CD4-positive, alpha-beta memory T cell (primary cell): ENCODE measurements at regions not wholly inside any gene's neighbourhood (a gene's known extent, or its start where the extent isn't known, plus 50 kb on each side); places are given as distances from the start of the nearest gene placed in this dataset.

Experiments used
- CTCF ChIA-PET: fragments of 350-600 bp; sonication (Branson Sonifier 250); formaldehyde crosslinking; loops from one replicate; lab custom pipeline; 2021; ENCODE audit warnings: inconsistent platforms; ENCODE audit not compliant: partially characterized antibody; lab: Charles Lee
- POLR2A ChIA-PET: fragments of 350-600 bp; sonication (Branson Sonifier 250); formaldehyde crosslinking; loops from one replicate; lab custom pipeline; 2021; ENCODE audit not compliant: partially characterized antibody; lab: Charles Lee
- DNase-seq, 5 donors: peaks; one replicate each; pipeline versions ENCODE4 v3.0.0 to v3.0.0-alpha.2; 2020 to 2022; ENCODE audit warnings: mixed read lengths in 1 of 5
- H3K27ac ChIP-seq: one replicate; pipeline ENCODE4 v1.7.0; 2013; ENCODE audit warnings: low read depth, low read length
- H3K27me3 ChIP-seq: 2 replicates; pipeline ENCODE4 v1.7.0; 2013; ENCODE audit warnings: mild to moderate bottlenecking, low read length, moderate library complexity; ENCODE audit not compliant: insufficient read depth
- H3K36me3 ChIP-seq: 2 replicates; pipeline ENCODE4 v1.7.0; 2013; ENCODE audit warnings: mild to moderate bottlenecking, low read length, moderate library complexity; ENCODE audit not compliant: insufficient read depth
- H3K4me1 ChIP-seq: 2 replicates; pipeline ENCODE4 v1.7.0; 2013; ENCODE audit warnings: mild to moderate bottlenecking, low read length, moderate library complexity; ENCODE audit not compliant: insufficient read depth
- H3K4me3 ChIP-seq, 2 donors: one replicate each; pipeline ENCODE4 v1.7.0; 2013; ENCODE audit warnings: low read length in 2 of 2, mild to moderate bottlenecking in 1 of 2
- H3K9me3 ChIP-seq, 2 donors: one replicate each; pipeline ENCODE4 v1.7.0; 2013; ENCODE audit warnings: low read length in 2 of 2, control low read depth in 1 of 2; ENCODE audit not compliant: control insufficient read depth in 1 of 2
- H3K27ac Mint-ChIP-seq, 7 donors: one replicate each; pipeline ENCODE4 v1.8.0; 2020 to 2021; ENCODE audit warnings: mixed read lengths in 7 of 7, mild to moderate bottlenecking in 6 of 7, inconsistent platforms in 3 of 7, moderate library complexity in 3 of 7
- H3K27me3 Mint-ChIP-seq, 2 donors: one replicate each; pipeline ENCODE4 v1.8.0; 2020 to 2021; ENCODE audit warnings: mixed read lengths in 2 of 2
- H3K36me3 Mint-ChIP-seq, 2 donors: one replicate each; pipeline ENCODE4 v1.8.0; 2020 to 2021; ENCODE audit warnings: mixed read lengths in 2 of 2, inconsistent platforms in 1 of 2, mild to moderate bottlenecking in 1 of 2
- H3K4me1 Mint-ChIP-seq, 4 donors: one replicate each; pipeline ENCODE4 v1.8.0; 2020 to 2021; ENCODE audit warnings: mixed read lengths in 4 of 4, mild to moderate bottlenecking in 1 of 4
- H3K4me3 Mint-ChIP-seq, 8 donors: one replicate each; pipeline ENCODE4 v1.8.0; 2020 to 2021; ENCODE audit warnings: mixed read lengths in 8 of 8, mild to moderate bottlenecking in 7 of 8, moderate library complexity in 6 of 8, inconsistent platforms in 3 of 8
- H3K9me3 Mint-ChIP-seq, 8 donors: one replicate each; pipeline ENCODE4 v1.8.0; 2020 to 2021; ENCODE audit warnings: mixed read lengths in 8 of 8, mild to moderate bottlenecking in 5 of 8, inconsistent platforms in 3 of 8, moderate library complexity in 1 of 8
- intact Hi-C: fragments of 100-400 bp; cut with micrococcal nuclease; formaldehyde crosslinking; loops from one replicate; pipeline ENCODE4 v1.15.1; 2023

- H3K4me3 Mint-ChIP-seq: peak overlapping the region in 1 of 8 donors; percentile 4
- ChIA-PET POLR2A (no interaction called here), CTCF (no interaction called here)
- Histone ChIP-seq H3K4me3 (no peak overlapping the region), H3K4me1 (no peaks in the 10 kb centered on the region), H3K9me3 (no peaks in the 10 kb centered on the region), H3K36me3 (no peaks in the 10 kb centered on the region), H3K27me3 (no peaks in the 10 kb centered on the region), H3K27ac (no peak overlapping the region)
- peaks cover 19 to 28% of the 10 kb centered on the region in 2 donors for H3K27me3 Mint-ChIP-seq
- peaks cover 0 to 3% (median 0%) of the 10 kb centered on the region in 8 donors for H3K9me3 Mint-ChIP-seq
- peaks cover 0 to 4% (median 3%) of the 10 kb centered on the region in 4 donors for H3K4me1 Mint-ChIP-seq
- intact Hi-C loops: no loop called here
- no peak for DNase-seq
- H3K27ac Mint-ChIP-seq: no peak overlapping the region
- H3K36me3 Mint-ChIP-seq: no peaks in the 10 kb centered on the region
These were observed 58.5 kb upstream of the PRR23E start for GRCh38 chr3:127134466-127134865.

- H3K36me3 Mint-ChIP-seq: no peaks in the 10 kb centered on the region
- intact Hi-C loops: no loop called here
These were observed 58.1 kb upstream of the PRR23E start for GRCh38 chr3:127134887-127135240.

GRCh38 chr3:127135241-127136023 lies 57.5 kb upstream of the PRR23E start:
- no peaks in the 10 kb centered on the region for H3K4me1 ChIP-seq
- no peak overlapping the region for H3K27ac Mint-ChIP-seq
- ChIA-PET CTCF (no interaction called here), POLR2A (no interaction called here)
- H3K27me3 Mint-ChIP-seq: peaks cover 19 to 28% of the 10 kb centered on the region in 2 donors
- no peaks in the 10 kb centered on the region for H3K36me3 Mint-ChIP-seq
- peaks cover 0 to 3% (median 0%) of the 10 kb centered on the region in 8 donors for H3K9me3 Mint-ChIP-seq
- intact Hi-C loops: no loop called here
- no peaks in the 10 kb centered on the region for H3K27me3 ChIP-seq
- no peak overlapping the region for H3K4me3 Mint-ChIP-seq
- H3K4me3 ChIP-seq: no peak overlapping the region
- no peak overlapping the region for H3K27ac ChIP-seq
- DNase-seq: no peak
- no peaks in the 10 kb centered on the region for H3K36me3 ChIP-seq
- H3K4me1 Mint-ChIP-seq: peaks cover 0 to 4% (median 3%) of the 10 kb centered on the region in 4 donors
- no peaks in the 10 kb centered on the region for H3K9me3 ChIP-seq

More at GRCh38 chr3:127134887-127135240, 58.1 kb upstream of the PRR23E start:
- Histone ChIP-seq H3K27me3 (no peaks in the 10 kb centered on the region), H3K27ac (no peak overlapping the region), H3K4me3 (no peak overlapping the region), H3K36me3 (no peaks in the 10 kb centered on the region), H3K4me1 (no peaks in the 10 kb centered on the region), H3K9me3 (no peaks in the 10 kb centered on the region)
- peaks cover 19 to 28% of the 10 kb centered on the region in 2 donors for H3K27me3 Mint-ChIP-seq
- DNase-seq: no peak
- H3K4me1 Mint-ChIP-seq: peaks cover 0 to 4% (median 3%) of the 10 kb centered on the region in 4 donors
- peaks cover 0 to 3% (median 0%) of the 10 kb centered on the region in 8 donors for H3K9me3 Mint-ChIP-seq
- peak overlapping the region in 3 of 8 donors; percentile 4 to 30 (median 9) for H3K4me3 Mint-ChIP-seq
- CTCF ChIA-PET: no interaction called here
- POLR2A ChIA-PET: no interaction called here
- H3K27ac Mint-ChIP-seq: no peak overlapping the region

GRCh38 chr3:127136024-127136600 lies 56.8 kb upstream of the PRR23E start:
- no peak overlapping the region for H3K4me3 ChIP-seq
- no peaks in the 10 kb centered on the region for H3K36me3 ChIP-seq
- ChIA-PET POLR2A (no interaction called here), CTCF (no interaction called here)
- intact Hi-C loops: no loop called here
- H3K9me3 Mint-ChIP-seq: peaks cover 0 to 3% (median 0%) of the 10 kb centered on the region in 8 donors
- no peaks in the 10 kb centered on the region for H3K4me1 ChIP-seq
- H3K27ac ChIP-seq: no peak overlapping the region
- no peak for DNase-seq
- no peaks in the 10 kb centered on the region for H3K9me3 ChIP-seq
- H3K36me3 Mint-ChIP-seq: no peaks in the 10 kb centered on the region
- H3K27ac Mint-ChIP-seq: no peak overlapping the region
- H3K27me3 Mint-ChIP-seq: peaks cover 19 to 26% of the 10 kb centered on the region in 2 donors
- H3K27me3 ChIP-seq: no peaks in the 10 kb centered on the region
- peaks cover 0 to 4% (median 3%) of the 10 kb centered on the region in 4 donors for H3K4me1 Mint-ChIP-seq
- no peak overlapping the region for H3K4me3 Mint-ChIP-seq

- H3K27me3 Mint-ChIP-seq: peaks cover 17 to 26% of the 10 kb centered on the region in 2 donors
- POLR2A ChIA-PET: no interaction called here
- Histone ChIP-seq H3K4me3 (no peak overlapping the region), H3K9me3 (no peaks in the 10 kb centered on the region), H3K36me3 (no peaks in the 10 kb centered on the region), H3K4me1 (no peaks in the 10 kb centered on the region), H3K27ac (no peak overlapping the region), H3K27me3 (no peaks in the 10 kb centered on the region)
- CTCF ChIA-PET: no interaction called here
- intact Hi-C loops: no loop called here
- H3K27ac Mint-ChIP-seq: no peak overlapping the region
- H3K4me1 Mint-ChIP-seq: peaks cover 0 to 4% (median 3%) of the 10 kb centered on the region in 4 donors
- H3K36me3 Mint-ChIP-seq: no peaks in the 10 kb centered on the region
- no peak for DNase-seq
- peaks cover 0 to 3% (median 0%) of the 10 kb centered on the region in 8 donors for H3K9me3 Mint-ChIP-seq
- no peak overlapping the region for H3K4me3 Mint-ChIP-seq
These were observed 56.2 kb upstream of the PRR23E start for GRCh38 chr3:127136706-127137105.

- Mint-ChIP-seq H3K36me3 (no peaks in the 10 kb centered on the region), H3K4me1 (peaks cover 0 to 4% (median 3%) of the 10 kb centered on the region in 4 donors), H3K4me3 (no peak overlapping the region), H3K27ac (no peak overlapping the region), H3K9me3 (peaks cover 0 to 3% (median 0%) of the 10 kb centered on the region in 8 donors), H3K27me3 (peaks cover 17 to 26% of the 10 kb centered on the region in 2 donors)
- Histone ChIP-seq H3K36me3 (no peaks in the 10 kb centered on the region), H3K27me3 (no peaks in the 10 kb centered on the region), H3K9me3 (no peaks in the 10 kb centered on the region), H3K4me1 (no peaks in the 10 kb centered on the region), H3K4me3 (no peak overlapping the region), H3K27ac (no peak overlapping the region)
- intact Hi-C loops: no loop called here
- CTCF ChIA-PET: no interaction called here
- DNase-seq: no peak
- POLR2A ChIA-PET: no interaction called here
These were observed 55.8 kb upstream of the PRR23E start for GRCh38 chr3:127137113-127137512.

- CTCF ChIA-PET: no interaction called here
- peaks cover 17 to 26% of the 10 kb centered on the region in 2 donors for H3K27me3 Mint-ChIP-seq
- intact Hi-C loops: no loop called here
- DNase-seq: no peak
- POLR2A ChIA-PET: no interaction called here
- H3K9me3 ChIP-seq: no peaks in the 10 kb centered on the region
- H3K4me1 Mint-ChIP-seq: peaks cover 0 to 4% (median 3%) of the 10 kb centered on the region in 4 donors
- no peak overlapping the region for H3K4me3 Mint-ChIP-seq
- no peaks in the 10 kb centered on the region for H3K27me3 ChIP-seq
- no peaks in the 10 kb centered on the region for H3K36me3 Mint-ChIP-seq
- no peak overlapping the region for H3K27ac ChIP-seq
- H3K4me3 ChIP-seq: no peak overlapping the region
- H3K27ac Mint-ChIP-seq: no peak overlapping the region
- H3K36me3 ChIP-seq: no peaks in the 10 kb centered on the region
- peaks cover 0 to 3% (median under 1%) of the 10 kb centered on the region in 8 donors for H3K9me3 Mint-ChIP-seq
- H3K4me1 ChIP-seq: no peaks in the 10 kb centered on the region
These were observed 55.0 kb upstream of the PRR23E start for GRCh38 chr3:127137757-127138536.
